ENCODE measurements at regions not wholly inside any gene's neighbourhood (a gene's known extent, or its start where the extent isn't known, plus 50 kb on each side); places are given as distances from the start of the nearest gene placed in this dataset.

GRCh38 chr10:33126742-33127141, 168.7 kb upstream of the ITGB1 start:
- DNase-seq = no peak

GRCh38 chr10:33125522-33126517, 167.8 kb upstream of the ITGB1 start:
- peak; percentile 11 to 30 for DNase-seq

GRCh38 chr10:33125111-33125510, 167.1 kb upstream of the ITGB1 start:
- no peak for DNase-seq

- DNase-seq = no peak
Observed at GRCh38 chr10:33123680-33124079, 165.7 kb upstream of the ITGB1 start.

- no peak for DNase-seq
Observed at GRCh38 chr10:33122014-33122809, 164.2 kb upstream of the ITGB1 start.

GRCh38 chr10:33120700-33121099, 162.7 kb upstream of the ITGB1 start:
- DNase-seq = no peak

- DNase-seq = no peak
Observed at GRCh38 chr10:33120275-33120674, 162.2 kb upstream of the ITGB1 start.

- no peak for DNase-seq
Observed at GRCh38 chr10:33117816-33118215, 159.8 kb upstream of the ITGB1 start.

- DNase-seq = no peak
Observed at GRCh38 chr10:33117230-33117629, 159.2 kb upstream of the ITGB1 start.

GRCh38 chr10:33115738-33116719, 158.0 kb upstream of the ITGB1 start:
- peak; percentile 45 to 49 for DNase-seq

- DNase-seq = no peak
Observed at GRCh38 chr10:33114451-33114952, 156.5 kb upstream of the ITGB1 start.

GRCh38 chr10:33113466-33113865, 155.4 kb upstream of the ITGB1 start:
- no peak for DNase-seq

- no peak for DNase-seq
Observed at GRCh38 chr10:33112831-33113455, 154.9 kb upstream of the ITGB1 start.

GRCh38 chr10:33111488-33112051, 153.5 kb upstream of the ITGB1 start:
- DNase-seq = no peak

- DNase-seq = no peak
Observed at GRCh38 chr10:33109788-33110469, 151.9 kb upstream of the ITGB1 start.

- DNase-seq = no peak
Observed at GRCh38 chr10:33109384-33109783, 151.4 kb upstream of the ITGB1 start.

- DNase-seq = no peak
Observed at GRCh38 chr10:33107953-33108352, 149.9 kb upstream of the ITGB1 start.

GRCh38 chr10:33106767-33107166, 148.7 kb upstream of the ITGB1 start:
- DNase-seq = no peak

GRCh38 chr10:33103863-33104379, 145.9 kb upstream of the ITGB1 start:
- DNase-seq = no peak

GRCh38 chr10:33102071-33102470, 144.0 kb upstream of the ITGB1 start:
- no peak for DNase-seq

- DNase-seq = no peak
Observed at GRCh38 chr10:33101392-33101787, 143.4 kb upstream of the ITGB1 start.

Measured in Kasumi-1 (cell line).